ENCODE measurements at regions not wholly inside any gene's neighbourhood (a gene's known extent, or its start where the extent isn't known, plus 50 kb on each side); places are given as distances from the start of the nearest gene placed in this dataset.

- no peak for DNase-seq
Observed at GRCh38 chr7:1380821-1381580, 78.3 kb downstream of the MICALL2 start.

DNA sequence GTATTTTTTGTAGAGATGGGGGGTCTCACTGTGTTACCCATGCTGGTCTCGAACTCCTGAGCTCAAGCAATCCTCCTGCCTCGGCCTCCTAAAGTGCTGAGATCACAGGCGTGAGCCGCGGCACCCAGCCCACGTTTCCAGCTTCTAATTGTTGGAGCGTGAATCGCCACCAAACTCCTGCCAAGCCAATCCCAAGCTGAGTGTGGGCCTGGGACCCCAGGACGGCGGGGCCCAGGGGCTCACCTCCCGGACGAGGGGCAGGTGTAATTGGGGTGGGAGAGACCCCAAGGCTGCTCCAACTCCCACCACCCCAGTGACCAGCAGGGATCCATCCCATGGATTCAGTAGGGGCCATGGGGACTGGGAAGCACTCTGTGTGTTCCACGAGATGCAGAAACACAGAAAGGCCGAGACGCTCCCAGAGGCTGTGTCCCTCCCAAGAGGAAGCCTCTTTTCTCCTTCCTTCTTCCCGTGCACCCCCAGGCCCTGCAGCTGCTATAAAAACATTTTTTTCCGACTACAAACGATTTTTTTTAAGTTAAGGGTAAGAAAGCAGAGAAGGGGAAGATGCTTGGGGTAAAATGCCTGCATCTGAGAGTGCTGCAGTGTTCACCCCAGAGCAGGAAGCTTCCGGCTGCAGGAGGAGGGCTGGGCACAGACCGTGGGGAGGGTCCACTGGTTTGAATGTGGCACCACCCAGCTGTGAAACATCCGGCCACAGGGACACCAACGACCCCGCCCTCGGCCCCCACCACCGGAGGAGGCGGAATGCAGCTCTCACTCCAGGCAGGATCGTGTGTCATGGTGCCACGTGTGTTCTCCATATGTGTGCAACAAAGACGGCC, 76.5 kb downstream of the MICALL2 start:
- DNase-seq, result no peak

DNA sequence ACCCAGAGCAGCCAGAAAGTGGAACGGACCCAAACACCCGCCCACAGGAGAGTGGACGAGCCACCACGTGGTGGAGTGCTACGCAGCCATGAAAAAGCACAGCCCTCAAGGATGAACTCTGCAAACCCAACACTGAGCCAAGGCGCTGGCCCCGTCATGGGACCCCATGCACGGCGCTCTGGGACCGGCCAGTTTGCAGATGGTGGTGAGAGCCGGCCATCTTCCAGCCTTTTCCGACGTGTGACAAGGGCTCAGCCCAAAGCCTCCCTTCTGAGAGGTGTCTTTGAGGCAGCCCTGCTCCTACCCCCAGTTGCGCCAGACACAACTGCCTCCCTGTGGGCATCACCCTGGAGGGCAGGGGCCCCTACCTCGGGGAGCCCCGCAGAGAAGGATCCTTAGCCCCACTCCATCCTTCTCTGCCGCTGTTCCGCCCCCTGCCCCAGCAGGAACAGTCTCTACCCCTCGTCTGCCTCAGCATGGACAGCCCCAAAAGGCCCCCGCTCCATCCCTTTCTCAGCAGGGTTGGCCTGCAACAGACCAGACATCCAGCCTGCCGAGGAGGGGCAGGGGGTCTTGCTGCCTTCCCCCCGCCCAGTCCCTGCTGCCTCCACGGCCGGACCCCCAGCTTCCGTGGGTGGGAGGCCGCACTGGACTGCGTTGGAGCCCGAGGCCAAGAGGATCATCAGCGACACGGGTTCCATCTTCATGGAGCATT, 75.7 kb downstream of the MICALL2 start:
- no peak for DNase-seq

DNA sequence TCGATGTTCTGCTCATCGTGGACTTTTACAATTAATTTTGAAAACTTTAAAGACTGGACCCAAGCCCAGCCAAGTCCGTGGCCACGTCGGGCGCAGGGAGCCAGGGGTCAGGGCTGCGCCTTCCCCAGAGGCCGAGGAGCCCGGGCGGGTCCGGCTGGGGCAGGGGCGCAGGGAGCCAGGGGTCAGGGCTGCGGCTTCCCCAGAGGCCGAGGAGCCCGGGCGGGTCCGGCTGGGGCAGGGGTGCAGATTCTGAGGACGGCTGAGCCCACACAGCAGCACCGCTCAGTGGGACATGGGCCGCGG, 75.2 kb downstream of the MICALL2 start:
- no peak for DNase-seq

Measured in retina (tissue), 1 donor.